Prostate gland (tissue), 2 donors: ENCODE measurements at regions not wholly inside any gene's neighbourhood (a gene's known extent, or its start where the extent isn't known, plus 50 kb on each side); places are given as distances from the start of the nearest gene placed in this dataset.

Source experiments
- DNase-seq: peaks from one replicate; pipeline ENCODE4 v3.0.0-alpha.2; 2019; ENCODE audit warnings: low spot score
- H3K27ac ChIP-seq, 2 donors: fragments of 200-600 bp; sonication (generic); 2 replicates each; pipeline ENCODE4 v1.5.1; 2017 to 2019
- H3K27me3 ChIP-seq: fragments of 200-600 bp; sonication (generic); replicated peaks from 2 replicates; pipeline ENCODE4 v1.5.1; 2019; ENCODE audit not compliant: insufficient read depth
- H3K36me3 ChIP-seq, 2 donors: fragments of 200-600 bp; sonication (generic); 1 replicate in 1 of 2; 2 replicates in 1 of 2; pipeline versions ENCODE4 v1.5.1 to v1.8.1; 2017 to 2019
- H3K4me1 ChIP-seq: fragments of 200-600 bp; sonication (generic); replicated peaks from 2 replicates; pipeline ENCODE4 v1.5.1; 2019
- H3K4me3 ChIP-seq, 2 donors: fragments of 200-600 bp; sonication (generic); 2 replicates each; pipeline ENCODE4 v1.5.1; 2017 to 2019
- H3K9me3 ChIP-seq: fragments of 200-600 bp; sonication (generic); 2 replicates; pipeline ENCODE4 v1.5.1; 2017
- CTCF ChIP-seq, 4 experiments: fragments of 200-600 bp in 2 of 4; fragments of 450-650 bp in 2 of 4; sonication (generic) in 2 of 4; IDR thresholded peaks; 1 replicate in 3 of 4; 2 replicates in 1 of 4; pipeline ENCODE4 v1.5.1; 2016 to 2019; ENCODE audit warnings: antibody characterized with exemption in 4 of 4, mild to moderate bottlenecking in 2 of 4, moderate library complexity in 2 of 4
- POLR2A ChIP-seq: fragments of 450-650 bp; IDR thresholded peaks from one replicate; pipeline ENCODE4 v1.6.1; 2016; ENCODE audit warnings: antibody characterized with exemption, mild to moderate bottlenecking
- POLR2AphosphoS5 ChIP-seq: sonication (generic); formaldehyde crosslinking; IDR thresholded peaks from one replicate; pipeline ENCODE4 v1.6.1; 2017; ENCODE audit warnings: antibody characterized with exemption
- WGBS: methylation state at CpG from one replicate; pipeline ENCODE4 v1.1.5; 2018; 5-methylcytosine and 5-hydroxymethylcytosine counted together
- intact Hi-C: fragments of 100-400 bp; cut with DNase I; formaldehyde crosslinking; loops from one replicate; pipeline ENCODE4 v1.14.2; 2022

- 56% methylated on average over 7 of the region's 7 CpGs for WGBS
- H3K27me3 ChIP-seq = no peaks in the 10 kb centered on the region
- no peaks in the 10 kb centered on the region for H3K36me3 ChIP-seq
- DNase-seq = no peak
- intact Hi-C loops = no loop called here
- no peaks in the 10 kb centered on the region for H3K4me1 ChIP-seq
- no peak for TF ChIP-seq POLR2AphosphoS5
- TF ChIP-seq CTCF (IDR thresholded peaks at IDR 0.05) = no peak
- TF ChIP-seq POLR2A = no peak
- no peak overlapping the region for H3K4me3 ChIP-seq
- H3K27ac ChIP-seq = no peak overlapping the region
- H3K9me3 ChIP-seq = no peaks in the 10 kb centered on the region
These were observed 140.4 kb upstream of the BMPER start for GRCh38 chr7:33764752-33765451.

- intact Hi-C loops = no loop called here
- no peaks in the 10 kb centered on the region for H3K36me3 ChIP-seq
- no peak overlapping the region for H3K4me3 ChIP-seq
These were observed 138.9 kb upstream of the BMPER start for GRCh38 chr7:33766405-33766804.

GRCh38 chr7:33769930-33770329 is 135.4 kb upstream of the BMPER start:
- Histone ChIP-seq H3K27ac (no peak overlapping the region), H3K36me3 (no peaks in the 10 kb centered on the region), H3K9me3 (no peaks in the 10 kb centered on the region), H3K27me3 (no peaks in the 10 kb centered on the region), H3K4me3 (no peak overlapping the region), H3K4me1 (no peaks in the 10 kb centered on the region)
- intact Hi-C loops = no loop called here
- no peak for DNase-seq
- 100% methylated on average over 1 of the region's 1 CpG for WGBS
- TF ChIP-seq POLR2AphosphoS5 (no peak), CTCF (IDR thresholded peaks at IDR 0.05) (no peak), POLR2A (no peak)

More at GRCh38 chr7:33766405-33766804, 138.9 kb upstream of the BMPER start:
- H3K9me3 ChIP-seq = no peaks in the 10 kb centered on the region
- 85% methylated on average over 1 of the region's 1 CpG for WGBS
- DNase-seq = no peak
- no peak overlapping the region for H3K27ac ChIP-seq
- H3K27me3 ChIP-seq = no peaks in the 10 kb centered on the region
- TF ChIP-seq POLR2AphosphoS5 = no peak
- TF ChIP-seq CTCF (IDR thresholded peaks at IDR 0.05) = no peak
- no peak for TF ChIP-seq POLR2A
- no peaks in the 10 kb centered on the region for H3K4me1 ChIP-seq

- DNase-seq = no peak
- no peaks in the 10 kb centered on the region for H3K4me1 ChIP-seq
- TF ChIP-seq POLR2A (no peak), POLR2AphosphoS5 (no peak), CTCF (IDR thresholded peaks at IDR 0.05) (no peak)
- H3K9me3 ChIP-seq = no peaks in the 10 kb centered on the region
- no peaks in the 10 kb centered on the region for H3K36me3 ChIP-seq
- intact Hi-C loops = no loop called here
- WGBS = 89% methylated on average over 4 of the region's 4 CpGs
- H3K27me3 ChIP-seq = no peaks in the 10 kb centered on the region
- H3K27ac ChIP-seq = no peak overlapping the region
- no peak overlapping the region for H3K4me3 ChIP-seq
These were observed 134.8 kb upstream of the BMPER start for GRCh38 chr7:33770576-33770975.

GRCh38 chr7:33771422-33771821 is 133.9 kb upstream of the BMPER start:
- whole genome bisulfite sequencing = 98% methylated on average over 3 of the region's 3 CpGs
- intact Hi-C loops = no loop called here

More at GRCh38 chr7:33771422-33771821, 133.9 kb upstream of the BMPER start:
- DNase-seq = no peak
- H3K9me3 ChIP-seq = no peaks in the 10 kb centered on the region
- no peak overlapping the region for H3K27ac ChIP-seq
- TF ChIP-seq CTCF (IDR thresholded peaks at IDR 0.05) (no peak), POLR2AphosphoS5 (no peak), POLR2A (no peak)
- no peaks in the 10 kb centered on the region for H3K36me3 ChIP-seq
- H3K4me3 ChIP-seq = no peak overlapping the region
- H3K4me1 ChIP-seq = no peaks in the 10 kb centered on the region
- H3K27me3 ChIP-seq = no peaks in the 10 kb centered on the region
